Esophagus muscularis mucosa (tissue), 4 donors: ENCODE measurements at regions not wholly inside any gene's neighbourhood (a gene's known extent, or its start where the extent isn't known, plus 50 kb on each side); places are given as distances from the start of the nearest gene placed in this dataset.

Experiments used
- DNase-seq: peaks from one replicate; pipeline ENCODE4 v3.0.0-alpha.2; 2017; ENCODE audit errors: extremely low spot score
- H3K27ac ChIP-seq, 4 donors: fragments of 200-600 bp; sonication (generic); replicated peaks in 1 of 4; 1 replicate in 3 of 4; 2 replicates in 1 of 4; pipeline ENCODE4 v1.5.1; 2016 to 2019; ENCODE audit warnings: mild to moderate bottlenecking in 1 of 4
- H3K27me3 ChIP-seq, 4 donors: fragments of 200-600 bp; sonication (generic); one replicate each; pipeline versions ENCODE4 v1.5.1 to v1.6.0; 2016 to 2019
- H3K36me3 ChIP-seq, 4 donors: fragments of 200-600 bp; sonication (generic); one replicate each; pipeline ENCODE4 v1.5.1; 2016 to 2019
- H3K4me1 ChIP-seq, 4 donors: fragments of 200-600 bp; sonication (generic); one replicate each; pipeline ENCODE4 v1.5.1; 2016 to 2019
- H3K4me3 ChIP-seq, 4 donors: fragments of 200-600 bp; sonication (generic); 1 replicate in 2 of 4; 2 replicates in 2 of 4; pipeline ENCODE4 v1.5.1; 2016 to 2019; ENCODE audit warnings: mild to moderate bottlenecking in 4 of 4, moderate library complexity in 1 of 4
- H3K9me3 ChIP-seq, 4 donors: fragments of 200-600 bp; sonication (generic); 1 replicate in 3 of 4; 2 replicates in 1 of 4; pipeline ENCODE4 v1.5.1; 2016 to 2019
- EP300 ChIP-seq: sonication (generic); formaldehyde crosslinking; IDR thresholded peaks from one replicate; pipeline ENCODE4 v1.6.1; 2017; ENCODE audit warnings: antibody characterized with exemption
- POLR2A ChIP-seq: fragments of 450-650 bp; IDR thresholded peaks from one replicate; pipeline ENCODE4 v1.6.1; 2017; ENCODE audit warnings: antibody characterized with exemption, moderate library complexity, mild to moderate bottlenecking, low read depth
- POLR2AphosphoS5 ChIP-seq, 2 donors: sonication (generic); formaldehyde crosslinking; IDR thresholded peaks; one replicate each; pipeline ENCODE4 v1.6.1; 2017; ENCODE audit warnings: antibody characterized with exemption in 2 of 2
- WGBS: methylation state at CpG from one replicate; pipeline ENCODE4 v1.1.5; 2018; 5-methylcytosine and 5-hydroxymethylcytosine counted together
- intact Hi-C: fragments of 100-400 bp; cut with DNase I; formaldehyde crosslinking; loops from one replicate; pipeline ENCODE4 v1.15.1; 2023
- TF ChIP-seq, protein P1 (sequence below), 3 experiments: fragments of 200-600 bp in 2 of 3; fragments of 450-650 bp in 1 of 3; sonication (generic) in 2 of 3; IDR thresholded peaks; one replicate each; pipeline ENCODE4 v1.5.1; 2017 to 2019; ENCODE audit warnings: antibody characterized with exemption in 3 of 3, mild to moderate bottlenecking in 2 of 3, moderate library complexity in 1 of 3

- no peak for DNase-seq
- intact Hi-C loops, result no loop called here
Observed at GRCh38 chr11:109140426-109140825, 281.6 kb upstream of the C11orf87 start.

DNA sequence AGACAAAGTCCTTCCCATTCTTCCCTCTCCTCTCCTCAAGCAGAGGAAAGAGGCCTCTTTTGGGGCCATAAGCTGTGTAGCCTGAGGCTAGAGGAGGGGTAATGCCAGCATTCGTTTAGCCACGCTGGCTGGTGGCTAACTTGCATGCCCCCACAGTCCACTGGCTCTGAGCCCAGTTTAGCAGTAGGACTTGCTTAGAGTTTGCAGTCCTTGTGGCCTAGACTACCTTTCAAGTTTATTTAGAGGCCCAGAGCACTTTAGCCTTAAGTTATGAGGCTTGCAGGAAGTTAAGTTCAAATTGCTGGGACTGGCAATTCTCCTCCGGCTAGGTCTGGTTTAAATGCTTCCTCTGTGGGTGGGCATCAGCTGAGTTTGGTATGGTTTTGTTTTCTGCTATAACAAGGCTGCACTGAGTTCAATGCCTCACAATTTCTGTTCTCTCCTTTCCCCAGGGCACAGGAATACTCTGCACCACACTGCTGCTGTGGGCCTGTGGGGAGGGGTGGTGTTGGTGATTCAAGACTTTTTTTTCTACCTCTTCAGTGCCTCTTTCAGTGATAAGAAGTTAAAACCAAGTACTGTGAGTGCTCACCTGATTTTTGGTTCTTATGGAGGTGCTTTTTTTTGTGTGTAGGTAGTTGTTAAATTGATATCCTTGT is 281.0 kb upstream of the C11orf87 start:
- Histone ChIP-seq H3K27ac (no peak overlapping the region), H3K4me3 (no peak overlapping the region), H3K4me1 (no peaks in the 10 kb centered on the region), H3K9me3 (no peaks in the 10 kb centered on the region), H3K27me3 (no peaks in the 10 kb centered on the region), H3K36me3 (no peaks in the 10 kb centered on the region)
- intact Hi-C loops, result no loop called here
- no peak for DNase-seq
- TF ChIP-seq POLR2AphosphoS5 (IDR thresholded peaks at IDR 0.05) (no peak), POLR2A (no peak), EP300 (no peak)
- TF ChIP-seq, protein P1, sequence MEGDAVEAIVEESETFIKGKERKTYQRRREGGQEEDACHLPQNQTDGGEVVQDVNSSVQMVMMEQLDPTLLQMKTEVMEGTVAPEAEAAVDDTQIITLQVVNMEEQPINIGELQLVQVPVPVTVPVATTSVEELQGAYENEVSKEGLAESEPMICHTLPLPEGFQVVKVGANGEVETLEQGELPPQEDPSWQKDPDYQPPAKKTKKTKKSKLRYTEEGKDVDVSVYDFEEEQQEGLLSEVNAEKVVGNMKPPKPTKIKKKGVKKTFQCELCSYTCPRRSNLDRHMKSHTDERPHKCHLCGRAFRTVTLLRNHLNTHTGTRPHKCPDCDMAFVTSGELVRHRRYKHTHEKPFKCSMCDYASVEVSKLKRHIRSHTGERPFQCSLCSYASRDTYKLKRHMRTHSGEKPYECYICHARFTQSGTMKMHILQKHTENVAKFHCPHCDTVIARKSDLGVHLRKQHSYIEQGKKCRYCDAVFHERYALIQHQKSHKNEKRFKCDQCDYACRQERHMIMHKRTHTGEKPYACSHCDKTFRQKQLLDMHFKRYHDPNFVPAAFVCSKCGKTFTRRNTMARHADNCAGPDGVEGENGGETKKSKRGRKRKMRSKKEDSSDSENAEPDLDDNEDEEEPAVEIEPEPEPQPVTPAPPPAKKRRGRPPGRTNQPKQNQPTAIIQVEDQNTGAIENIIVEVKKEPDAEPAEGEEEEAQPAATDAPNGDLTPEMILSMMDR (IDR thresholded peaks at IDR 0.05), result no peak
- 83% methylated on average over 1 of the region's 3 CpGs for WGBS

More at GRCh38 chr11:109140426-109140825, 281.6 kb upstream of the C11orf87 start:
- H3K4me3 ChIP-seq, result no peak overlapping the region
- H3K9me3 ChIP-seq, result no peaks in the 10 kb centered on the region
- no peaks in the 10 kb centered on the region for H3K27me3 ChIP-seq
- TF ChIP-seq POLR2AphosphoS5 (IDR thresholded peaks at IDR 0.05) (no peak), EP300 (no peak), POLR2A (no peak)
- TF ChIP-seq, protein P1 (IDR thresholded peaks at IDR 0.05), result no peak
- H3K36me3 ChIP-seq, result no peaks in the 10 kb centered on the region
- no peak overlapping the region for H3K27ac ChIP-seq
- H3K4me1 ChIP-seq, result no peaks in the 10 kb centered on the region

DNA sequence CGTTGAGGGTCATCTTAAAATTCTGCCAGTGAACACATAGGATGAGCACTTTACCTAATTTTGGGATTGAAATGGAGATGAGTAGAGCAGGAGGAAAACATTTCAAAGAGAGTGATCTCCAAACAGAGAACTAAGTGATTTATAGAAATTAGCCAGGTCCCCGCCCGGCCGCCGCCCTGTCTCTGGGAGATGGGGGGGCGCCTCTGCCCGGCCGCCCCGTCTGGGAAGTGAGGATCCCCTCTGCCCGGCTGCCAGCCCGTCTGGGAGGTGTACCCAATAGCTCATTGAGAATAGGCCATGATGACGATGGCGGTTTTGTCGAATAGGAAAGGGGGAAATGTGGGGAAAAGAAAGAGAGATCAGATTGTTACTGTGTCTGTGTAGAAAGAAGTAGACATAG is 276.7 kb upstream of the C11orf87 start:
- intact Hi-C loops, result no loop called here

GRCh38 chr11:109147726-109148125 is 274.3 kb upstream of the C11orf87 start:
- DNase-seq, result no peak
- no peak overlapping the region for H3K27ac ChIP-seq
- TF ChIP-seq POLR2AphosphoS5 (IDR thresholded peaks at IDR 0.05) (no peak), POLR2A (no peak), EP300 (no peak)
- TF ChIP-seq, protein P1 (IDR thresholded peaks at IDR 0.05), result no peak
- no peaks in the 10 kb centered on the region for H3K27me3 ChIP-seq
- intact Hi-C loops, result no loop called here
- H3K36me3 ChIP-seq, result no peaks in the 10 kb centered on the region
- H3K4me1 ChIP-seq, result no peaks in the 10 kb centered on the region
- H3K4me3 ChIP-seq, result no peak overlapping the region
- no peaks in the 10 kb centered on the region for H3K9me3 ChIP-seq

More for the DNA sequence above, 276.7 kb upstream of the C11orf87 start:
- Histone ChIP-seq H3K4me3 (no peak overlapping the region), H3K27me3 (no peaks in the 10 kb centered on the region), H3K27ac (no peak overlapping the region), H3K36me3 (no peaks in the 10 kb centered on the region), H3K4me1 (no peaks in the 10 kb centered on the region), H3K9me3 (no peaks in the 10 kb centered on the region)
- WGBS, result 96% methylated on average over 14 of the region's 14 CpGs
- DNase-seq, result no peak
- TF ChIP-seq POLR2AphosphoS5 (IDR thresholded peaks at IDR 0.05) (no peak), EP300 (no peak), POLR2A (no peak)
- TF ChIP-seq, protein P1 (IDR thresholded peaks at IDR 0.05), result no peak

GRCh38 chr11:109148669-109149068 is 273.3 kb upstream of the C11orf87 start:
- Histone ChIP-seq H3K9me3 (no peaks in the 10 kb centered on the region), H3K4me1 (no peaks in the 10 kb centered on the region), H3K27me3 (no peaks in the 10 kb centered on the region), H3K36me3 (no peaks in the 10 kb centered on the region), H3K27ac (no peak overlapping the region), H3K4me3 (no peak overlapping the region)
- 65% methylated on average over 2 of the region's 2 CpGs for WGBS
- TF ChIP-seq EP300, result no peak
- no peak for TF ChIP-seq POLR2A
- intact Hi-C loops, result no loop called here
- no peak for DNase-seq
